ENCODE measurements at regions not wholly inside any gene's neighbourhood (a gene's known extent, or its start where the extent isn't known, plus 50 kb on each side); places are given as distances from the start of the nearest gene placed in this dataset.

DNA sequence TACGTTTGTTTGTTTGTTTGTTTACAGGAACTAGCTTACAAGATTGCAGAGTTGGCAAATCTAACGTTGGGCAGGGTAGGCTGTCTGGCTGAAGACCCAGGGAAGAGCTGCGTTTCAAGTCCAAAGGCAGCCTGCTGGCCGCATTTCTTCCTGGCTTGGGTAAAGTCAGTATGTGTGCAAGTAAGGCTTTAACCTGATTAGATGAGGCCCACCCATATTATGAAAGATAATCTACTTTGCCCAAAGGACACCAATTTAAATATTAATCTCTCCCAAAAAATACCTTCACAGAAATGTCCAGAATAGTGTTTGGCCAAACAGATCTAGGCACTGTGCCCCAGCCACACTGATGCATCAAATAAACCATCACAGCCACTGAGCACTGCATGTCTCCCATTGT is 228.9 kb upstream of the HABP2 start:
- Histone ChIP-seq H3K4me3 (ENCODE audit: low read depth, low read length) (no peak overlapping the region), H3K36me3 (ENCODE audit: control insufficient read depth, insufficient read depth, low read length) (no peaks in the 10 kb centered on the region), H3K27me3 (ENCODE audit: control insufficient read depth, insufficient read depth, low read length) (no peaks in the 10 kb centered on the region), H3K27ac (ENCODE audit: low read depth, low read length) (no peak overlapping the region), H3K4me1 (ENCODE audit: control insufficient read depth, insufficient read depth, low read length) (peaks cover 15% of the 10 kb centered on the region), H3K9ac (ENCODE audit: low read length) (no peak overlapping the region), H3K9me3 (ENCODE audit: control insufficient read depth, insufficient read depth, low read depth, low read length) (no peaks in the 10 kb centered on the region)

DNA sequence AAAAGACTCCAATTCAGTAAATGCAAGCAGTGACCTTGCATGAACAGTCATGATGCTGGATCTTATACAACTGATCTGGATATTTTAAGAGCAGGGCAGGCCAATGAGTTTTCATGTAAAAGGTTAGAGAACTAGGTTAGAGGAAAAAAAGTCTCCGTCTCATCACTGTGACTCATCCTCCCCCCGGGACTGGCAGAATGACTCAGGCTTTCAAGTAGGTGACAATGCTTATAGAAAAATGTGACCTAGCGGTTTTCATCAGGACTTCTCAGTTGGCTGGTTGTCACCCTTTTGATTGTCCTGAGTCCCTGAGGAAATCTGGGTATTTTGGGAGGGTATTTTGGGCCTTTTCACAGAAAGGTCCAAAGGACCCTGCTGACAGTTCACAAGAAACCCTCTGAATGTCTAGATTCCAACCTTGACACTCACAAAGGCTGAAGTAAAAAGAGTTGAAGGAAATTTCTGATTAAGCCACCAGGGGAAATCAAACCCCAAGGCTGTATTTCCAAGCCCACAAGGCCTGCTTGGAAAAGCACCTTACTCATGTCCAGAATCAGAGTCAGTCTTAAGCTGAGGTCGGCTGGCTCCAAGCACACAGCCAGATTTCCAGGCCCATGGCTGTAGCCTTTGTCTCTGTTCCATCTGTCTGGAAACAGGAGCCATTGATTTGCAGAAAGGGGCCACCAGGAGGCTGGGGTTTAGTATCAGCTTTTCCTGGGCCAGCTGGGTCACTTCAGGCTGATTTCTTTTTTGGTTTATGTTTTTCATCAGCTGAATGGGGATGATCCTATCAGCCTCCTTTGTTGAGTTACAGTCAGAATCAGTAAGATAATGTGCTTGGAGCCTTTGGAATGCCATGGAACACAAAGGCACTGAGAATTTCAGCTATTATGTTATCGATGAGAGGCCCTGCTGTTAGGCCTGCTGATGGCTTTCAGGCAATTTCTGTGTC is 226.4 kb upstream of the HABP2 start:
- Histone ChIP-seq H3K4me3 (ENCODE audit: low read depth, low read length) (no peak overlapping the region), H3K27me3 (ENCODE audit: control insufficient read depth, insufficient read depth, low read length) (no peaks in the 10 kb centered on the region), H3K9ac (ENCODE audit: low read length) (no peak overlapping the region), H3K4me1 (ENCODE audit: control insufficient read depth, insufficient read depth, low read length) (peaks cover 15% of the 10 kb centered on the region), H3K9me3 (ENCODE audit: control insufficient read depth, insufficient read depth, low read depth, low read length) (no peaks in the 10 kb centered on the region), H3K36me3 (ENCODE audit: control insufficient read depth, insufficient read depth, low read length) (no peaks in the 10 kb centered on the region), H3K27ac (ENCODE audit: low read depth, low read length) (peak overlapping the region; percentile 32; the same call in 1 of the 2 replicates)

DNA sequence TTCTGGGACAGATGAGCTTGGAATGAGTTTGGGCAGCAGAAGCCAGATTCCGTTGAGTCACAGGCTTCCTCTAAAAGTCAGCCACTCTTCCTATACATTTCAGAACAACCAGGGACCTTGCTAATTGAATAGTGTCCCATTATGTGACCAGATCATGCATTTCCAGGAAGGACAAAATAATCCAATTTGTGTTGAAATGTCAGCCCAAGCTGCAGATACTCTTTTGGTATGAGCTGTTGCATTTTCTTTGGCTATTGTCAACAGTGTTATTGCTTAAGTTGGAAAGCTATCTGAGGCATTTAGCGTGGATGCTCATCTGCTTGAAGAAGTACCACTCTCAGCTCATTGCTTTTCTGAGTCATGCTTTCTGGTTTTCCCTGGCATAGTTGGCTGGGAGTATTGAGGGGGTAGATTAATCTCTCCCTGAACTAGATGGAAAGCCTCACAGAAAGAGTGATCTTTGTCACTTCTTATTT is 223.7 kb upstream of the HABP2 start:
- Histone ChIP-seq H3K4me3 (ENCODE audit: low read depth, low read length) (no peak overlapping the region), H3K9ac (ENCODE audit: low read length) (no peak overlapping the region), H3K4me1 (ENCODE audit: control insufficient read depth, insufficient read depth, low read length) (peaks cover 15% of the 10 kb centered on the region), H3K27ac (ENCODE audit: low read depth, low read length) (no peak overlapping the region), H3K36me3 (ENCODE audit: control insufficient read depth, insufficient read depth, low read length) (no peaks in the 10 kb centered on the region), H3K9me3 (ENCODE audit: control insufficient read depth, insufficient read depth, low read depth, low read length) (0 out of 2 replicates have a peak, but pooled peaks cover under 1% of the 10 kb centered on the region), H3K27me3 (ENCODE audit: control insufficient read depth, insufficient read depth, low read length) (no peaks in the 10 kb centered on the region)

DNA sequence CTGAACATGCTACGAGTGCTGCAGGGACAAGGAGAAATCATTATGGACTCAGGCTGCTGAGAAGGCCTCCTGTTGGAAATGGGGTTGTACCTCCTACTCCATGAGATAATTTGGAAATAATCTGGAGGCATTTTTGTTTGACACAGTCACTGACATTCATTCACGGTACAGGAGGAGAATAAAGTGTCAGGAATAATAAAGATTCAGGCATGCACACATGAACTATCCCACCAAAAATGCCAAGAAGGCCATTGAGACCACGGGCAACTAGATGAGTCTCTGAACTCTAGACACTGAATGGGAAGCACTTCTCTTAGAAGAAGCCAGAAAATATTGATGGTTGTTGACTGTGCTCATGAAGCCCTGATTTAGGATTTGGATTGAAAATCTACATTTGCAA is 220.9 kb upstream of the HABP2 start:
- no peak overlapping the region for H3K27ac ChIP-seq (ENCODE audit: low read depth, low read length)

DNA sequence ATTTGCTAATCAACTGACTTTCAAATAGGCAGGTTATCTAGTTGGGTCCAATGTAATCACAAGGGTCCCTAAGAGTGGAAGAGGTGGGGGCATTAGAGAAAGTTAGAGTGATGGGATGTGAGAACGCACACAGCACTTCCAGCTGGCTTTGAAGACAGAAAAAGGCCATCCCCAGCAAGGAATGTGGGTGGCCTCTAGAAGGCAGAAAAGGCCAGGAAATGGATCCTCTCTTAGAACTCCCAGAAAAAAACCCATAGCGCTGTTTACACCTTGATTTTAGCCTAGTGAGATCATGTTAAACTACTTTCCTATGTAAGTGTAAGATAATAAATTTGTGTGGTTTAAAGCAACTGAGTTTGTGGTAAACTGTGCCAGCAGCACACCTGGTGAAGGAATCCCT is 219.5 kb upstream of the HABP2 start:
- Histone ChIP-seq H3K36me3 (ENCODE audit: control insufficient read depth, insufficient read depth, low read length) (no peaks in the 10 kb centered on the region), H3K4me1 (ENCODE audit: control insufficient read depth, insufficient read depth, low read length) (no peaks in the 10 kb centered on the region), H3K9me3 (ENCODE audit: control insufficient read depth, insufficient read depth, low read depth, low read length) (0 out of 2 replicates have a peak, but pooled peaks cover 2% of the 10 kb centered on the region), H3K27ac (ENCODE audit: low read depth, low read length) (no peak overlapping the region), H3K9ac (ENCODE audit: low read length) (no peak overlapping the region), H3K4me3 (ENCODE audit: low read depth, low read length) (no peak overlapping the region), H3K27me3 (ENCODE audit: control insufficient read depth, insufficient read depth, low read length) (no peaks in the 10 kb centered on the region)

More for the DNA sequence above, 220.9 kb upstream of the HABP2 start:
- Histone ChIP-seq H3K4me3 (ENCODE audit: low read depth, low read length) (no peak overlapping the region), H3K27me3 (ENCODE audit: control insufficient read depth, insufficient read depth, low read length) (no peaks in the 10 kb centered on the region), H3K9ac (ENCODE audit: low read length) (no peak overlapping the region), H3K4me1 (ENCODE audit: control insufficient read depth, insufficient read depth, low read length) (peaks cover 3% of the 10 kb centered on the region), H3K36me3 (ENCODE audit: control insufficient read depth, insufficient read depth, low read length) (no peaks in the 10 kb centered on the region), H3K9me3 (ENCODE audit: control insufficient read depth, insufficient read depth, low read depth, low read length) (0 out of 2 replicates have a peak, but pooled peaks cover 2% of the 10 kb centered on the region)

DNA sequence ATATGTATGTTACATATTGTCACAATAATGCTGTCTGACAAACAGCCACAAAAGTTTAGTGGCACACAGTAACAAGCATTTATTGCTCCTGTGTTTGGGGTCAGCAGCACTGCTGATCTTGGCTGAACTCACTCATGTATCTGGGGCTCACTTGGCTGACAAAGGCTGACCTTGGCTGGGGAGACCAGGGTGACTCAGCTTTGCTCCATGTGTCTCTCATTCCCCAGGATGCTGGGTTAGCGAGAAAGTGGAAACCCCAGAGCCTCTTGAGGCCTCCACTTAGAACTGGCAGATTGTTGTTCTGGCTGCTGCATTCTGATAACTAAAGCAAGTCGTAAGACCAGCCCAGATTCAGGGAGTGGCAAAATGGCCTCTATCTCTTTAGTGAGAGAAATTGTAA is 217.3 kb upstream of the HABP2 start:
- H3K9me3 ChIP-seq (ENCODE audit: control insufficient read depth, insufficient read depth, low read depth, low read length), result 0 out of 2 replicates have a peak, but pooled peaks cover 2% of the 10 kb centered on the region
- H3K9ac ChIP-seq (ENCODE audit: low read length), result no peak overlapping the region
- no peaks in the 10 kb centered on the region for H3K27me3 ChIP-seq (ENCODE audit: control insufficient read depth, insufficient read depth, low read length)
- H3K4me3 ChIP-seq (ENCODE audit: low read depth, low read length), result no peak overlapping the region
- no peaks in the 10 kb centered on the region for H3K36me3 ChIP-seq (ENCODE audit: control insufficient read depth, insufficient read depth, low read length)
- H3K27ac ChIP-seq (ENCODE audit: low read depth, low read length), result no peak overlapping the region
- H3K4me1 ChIP-seq (ENCODE audit: control insufficient read depth, insufficient read depth, low read length), result no peaks in the 10 kb centered on the region

DNA sequence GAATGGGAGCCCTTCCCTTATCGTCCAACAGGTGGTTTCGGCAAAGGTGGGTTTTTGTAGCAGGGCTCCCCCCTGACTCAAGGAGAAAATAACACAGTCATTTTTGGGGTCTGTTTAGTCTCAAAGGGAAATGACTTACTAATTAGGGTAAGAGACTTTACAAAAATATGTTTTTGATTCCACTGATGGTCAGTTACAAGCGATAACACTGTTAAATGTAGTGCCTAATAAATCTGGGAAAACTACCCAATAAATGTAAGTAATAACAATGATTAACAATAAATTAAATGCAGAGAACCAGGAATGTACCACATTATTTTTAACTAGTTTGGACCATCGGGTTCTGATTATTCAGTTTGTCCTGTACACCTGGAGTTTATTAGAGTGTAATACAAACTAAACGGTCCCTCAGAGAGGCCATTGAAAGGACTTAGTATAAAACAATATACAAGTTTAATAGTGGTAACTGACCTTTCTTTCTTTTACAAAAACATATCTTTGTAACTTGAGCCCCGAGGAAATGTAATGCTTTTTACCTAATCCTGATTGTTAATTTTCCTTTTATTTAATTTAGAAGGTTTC is 216.2 kb upstream of the HABP2 start:
- H3K36me3 ChIP-seq (ENCODE audit: control insufficient read depth, insufficient read depth, low read length), result no peaks in the 10 kb centered on the region
- no peaks in the 10 kb centered on the region for H3K27me3 ChIP-seq (ENCODE audit: control insufficient read depth, insufficient read depth, low read length)
- H3K9me3 ChIP-seq (ENCODE audit: control insufficient read depth, insufficient read depth, low read depth, low read length), result 0 out of 2 replicates have a peak, but pooled peaks cover 2% of the 10 kb centered on the region
- H3K4me3 ChIP-seq (ENCODE audit: low read depth, low read length), result no peak overlapping the region
- H3K9ac ChIP-seq (ENCODE audit: low read length), result no peak overlapping the region
- H3K27ac ChIP-seq (ENCODE audit: low read depth, low read length), result no peak overlapping the region
- H3K4me1 ChIP-seq (ENCODE audit: control insufficient read depth, insufficient read depth, low read length), result no peaks in the 10 kb centered on the region

DNA sequence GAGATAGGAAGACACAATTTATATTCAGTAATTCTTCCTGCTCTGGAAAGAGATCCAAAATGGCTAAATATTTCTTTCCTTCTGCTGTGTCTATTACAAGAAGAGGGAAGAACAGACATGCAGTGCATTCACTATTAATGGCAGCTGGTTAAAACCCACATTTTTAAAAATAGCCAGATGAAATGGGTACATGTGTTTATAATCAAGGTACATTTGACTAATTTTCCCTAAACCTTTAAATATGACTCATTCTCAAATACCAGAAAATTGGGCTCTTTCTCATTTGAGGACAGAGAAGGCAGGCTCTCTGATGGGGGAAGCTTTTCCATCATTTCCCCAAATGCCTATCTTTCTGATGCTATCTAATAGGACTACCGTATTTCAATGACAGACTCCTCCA is 215.7 kb upstream of the HABP2 start:
- Histone ChIP-seq H3K4me3 (ENCODE audit: low read depth, low read length) (no peak overlapping the region), H3K4me1 (ENCODE audit: control insufficient read depth, insufficient read depth, low read length) (no peaks in the 10 kb centered on the region), H3K9ac (ENCODE audit: low read length) (no peak overlapping the region), H3K27ac (ENCODE audit: low read depth, low read length) (no peak overlapping the region), H3K9me3 (ENCODE audit: control insufficient read depth, insufficient read depth, low read depth, low read length) (0 out of 2 replicates have a peak, but pooled peaks cover 2% of the 10 kb centered on the region), H3K36me3 (ENCODE audit: control insufficient read depth, insufficient read depth, low read length) (no peaks in the 10 kb centered on the region), H3K27me3 (ENCODE audit: control insufficient read depth, insufficient read depth, low read length) (no peaks in the 10 kb centered on the region)

DNA sequence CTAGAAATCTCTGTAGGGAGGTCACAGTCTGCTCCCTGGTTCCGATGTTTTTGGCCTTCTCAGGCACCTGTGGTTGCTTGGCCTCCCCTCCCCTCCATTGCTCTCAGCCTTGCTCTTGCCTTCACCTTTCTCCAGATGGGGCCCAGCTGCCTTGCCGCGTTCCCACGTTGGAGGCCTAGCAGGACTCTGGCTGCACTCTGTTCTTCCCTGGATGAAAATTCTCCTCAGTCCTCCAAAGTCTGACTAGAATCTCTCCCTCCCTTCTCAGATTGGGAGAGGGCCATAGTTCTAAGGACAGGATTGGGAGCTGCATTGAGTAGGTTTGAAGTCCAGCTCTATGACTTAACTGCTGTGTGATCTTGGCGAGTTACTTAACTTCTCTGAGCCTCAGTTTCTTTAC is 213.7 kb upstream of the HABP2 start:
- Histone ChIP-seq H3K9me3 (ENCODE audit: control insufficient read depth, insufficient read depth, low read depth, low read length) (0 out of 2 replicates have a peak, but pooled peaks cover 2% of the 10 kb centered on the region), H3K27me3 (ENCODE audit: control insufficient read depth, insufficient read depth, low read length) (no peaks in the 10 kb centered on the region), H3K9ac (ENCODE audit: low read length) (no peak overlapping the region), H3K36me3 (ENCODE audit: control insufficient read depth, insufficient read depth, low read length) (no peaks in the 10 kb centered on the region), H3K4me1 (ENCODE audit: control insufficient read depth, insufficient read depth, low read length) (no peaks in the 10 kb centered on the region), H3K4me3 (ENCODE audit: low read depth, low read length) (no peak overlapping the region), H3K27ac (ENCODE audit: low read depth, low read length) (no peak overlapping the region)

DNA sequence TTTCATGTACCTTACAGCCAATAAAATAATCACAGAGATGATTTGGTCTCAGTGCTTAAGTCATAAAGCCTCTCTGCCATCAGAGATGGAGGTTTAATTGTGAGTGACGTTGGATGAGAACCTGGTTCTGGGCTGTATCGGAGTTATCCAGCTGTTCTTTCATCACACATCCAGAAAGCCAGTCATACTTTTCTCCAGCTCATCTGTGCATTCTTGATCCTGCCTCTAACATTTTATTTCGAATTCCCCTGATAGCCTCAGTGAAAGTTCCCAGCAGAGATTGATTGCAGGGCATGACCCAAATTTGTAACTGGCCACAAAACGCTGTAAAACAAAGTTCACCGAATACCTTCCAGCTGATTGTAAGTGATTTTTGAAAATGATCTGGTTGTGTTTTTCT is 212.6 kb upstream of the HABP2 start:
- Histone ChIP-seq H3K27ac (ENCODE audit: low read depth, low read length) (no peak overlapping the region), H3K9ac (ENCODE audit: low read length) (no peak overlapping the region), H3K27me3 (ENCODE audit: control insufficient read depth, insufficient read depth, low read length) (no peaks in the 10 kb centered on the region), H3K4me3 (ENCODE audit: low read depth, low read length) (no peak overlapping the region), H3K4me1 (ENCODE audit: control insufficient read depth, insufficient read depth, low read length) (no peaks in the 10 kb centered on the region), H3K9me3 (ENCODE audit: control insufficient read depth, insufficient read depth, low read depth, low read length) (no peaks in the 10 kb centered on the region), H3K36me3 (ENCODE audit: control insufficient read depth, insufficient read depth, low read length) (no peaks in the 10 kb centered on the region)

DNA sequence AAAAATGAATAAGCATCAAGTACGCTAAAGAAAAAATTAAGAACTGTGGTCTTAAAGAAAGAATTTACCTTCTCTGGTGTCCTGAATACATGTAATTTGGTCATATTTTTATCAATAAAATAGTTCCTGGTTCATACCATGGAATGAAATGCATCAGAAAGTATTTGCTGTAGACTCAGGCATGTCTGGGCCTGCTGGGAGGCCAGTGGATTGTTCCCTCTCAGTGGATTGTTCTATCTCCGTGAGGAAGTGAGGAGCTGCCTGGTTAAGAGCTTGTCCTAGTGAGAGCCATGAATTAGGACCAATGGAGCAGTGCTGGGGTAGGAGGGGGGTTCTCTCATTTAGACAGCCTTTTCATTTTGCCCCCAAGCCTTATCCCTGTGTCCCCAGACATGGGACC is 211.7 kb upstream of the HABP2 start:
- Histone ChIP-seq H3K27me3 (ENCODE audit: control insufficient read depth, insufficient read depth, low read length) (no peaks in the 10 kb centered on the region), H3K27ac (ENCODE audit: low read depth, low read length) (no peak overlapping the region)

More for the DNA sequence above, 211.7 kb upstream of the HABP2 start:
- Histone ChIP-seq H3K9ac (ENCODE audit: low read length) (no peak overlapping the region), H3K4me1 (ENCODE audit: control insufficient read depth, insufficient read depth, low read length) (peaks cover 4% of the 10 kb centered on the region; the same call in 1 of the 2 replicates), H3K36me3 (ENCODE audit: control insufficient read depth, insufficient read depth, low read length) (no peaks in the 10 kb centered on the region), H3K9me3 (ENCODE audit: control insufficient read depth, insufficient read depth, low read depth, low read length) (no peaks in the 10 kb centered on the region), H3K4me3 (ENCODE audit: low read depth, low read length) (no peak overlapping the region)

All from HUES6 (cell line).